SK-N-MC (cell line): ENCODE measurements at regions not wholly inside any gene's neighbourhood (a gene's known extent, or its start where the extent isn't known, plus 50 kb on each side); places are given as distances from the start of the nearest gene placed in this dataset.

Experiments used
- EZH2 ChIP-seq: fragments of 200-600 bp; sonication (generic); IDR thresholded peaks from one replicate; pipeline ENCODE4 v1.6.1; 2017; ENCODE audit warnings: antibody characterized with exemption
- POLR2AphosphoS5 ChIP-seq: IDR thresholded peaks from 2 replicates; pipeline ENCODE4 v1.6.1; 2012; ENCODE audit warnings: mild to moderate bottlenecking, low read depth, low read length, borderline replicate concordance

GRCh38 chr22:26845021-26845743 lies 187.8 kb downstream of the MIAT start:
- no peak for TF ChIP-seq EZH2
- no peak for TF ChIP-seq POLR2AphosphoS5
